CD14-positive monocyte (primary cell): ENCODE measurements at regions not wholly inside any gene's neighbourhood (a gene's known extent, or its start where the extent isn't known, plus 50 kb on each side); places are given as distances from the start of the nearest gene placed in this dataset.

Experiments
- DNase-seq, 3 donors: peaks; one replicate each; pipeline ENCODE4 v3.0.0-alpha.2; 2011 to 2022
- H2AFZ ChIP-seq: 2 replicates; pipeline ENCODE4 v1.6.0; 2012; ENCODE audit warnings: mild to moderate bottlenecking, low read depth, low read length, inconsistent platforms; ENCODE audit not compliant: insufficient read depth, poor library complexity, severe bottlenecking
- H3K27ac ChIP-seq, 2 donors: 1 replicate in 1 of 2; 2 replicates in 1 of 2; pipeline ENCODE4 v1.5.1; 2012 to 2013; ENCODE audit warnings: low read length in 2 of 2, control low read depth in 1 of 2, inconsistent platforms in 1 of 2, low read depth in 1 of 2, mild to moderate bottlenecking in 1 of 2
- H3K27me3 ChIP-seq, 2 donors: one replicate each; pipeline versions ENCODE4 v1.6.0 to v1.6.1; 2011 to 2013; ENCODE audit warnings: low read length in 2 of 2; ENCODE audit not compliant: control insufficient read depth in 2 of 2, insufficient read depth in 2 of 2
- H3K36me3 ChIP-seq, 2 donors: replicated peaks in 1 of 2; 1 replicate in 1 of 2; 2 replicates in 1 of 2; pipeline versions ENCODE4 v1.5.1 to v1.6.1; 2012 to 2013; ENCODE audit warnings: low read length in 2 of 2, control low read depth in 1 of 2, inconsistent platforms in 1 of 2, mild to moderate bottlenecking in 1 of 2; ENCODE audit not compliant: insufficient read depth in 2 of 2, control insufficient read depth in 1 of 2
- H3K4me1 ChIP-seq, 2 donors: 1 replicate in 1 of 2; 2 replicates in 1 of 2; pipeline versions ENCODE4 v1.5.1 to v1.6.1; 2012 to 2013; ENCODE audit warnings: low read length in 2 of 2, control low read depth in 1 of 2, inconsistent platforms in 1 of 2, mild to moderate bottlenecking in 1 of 2, moderate library complexity in 1 of 2; ENCODE audit not compliant: insufficient read depth in 2 of 2, control insufficient read depth in 1 of 2
- H3K4me2 ChIP-seq: replicated peaks from 2 replicates; pipeline ENCODE3; 2012; ENCODE audit warnings: low read length, moderate library complexity, mild to moderate bottlenecking; ENCODE audit not compliant: poor library complexity, severe bottlenecking; ENCODE audit errors: extremely low read depth
- H3K4me3 ChIP-seq, 3 experiments: fragments of 200-600 bp in 1 of 3; sonication (generic) in 1 of 3; replicated peaks in 1 of 3; 1 replicate in 2 of 3; 2 replicates in 1 of 3; pipeline ENCODE4 v1.5.1; 2011 to 2013; ENCODE audit warnings: low read length in 3 of 3, mild to moderate bottlenecking in 3 of 3, control low read depth in 2 of 3, low read depth in 2 of 3, inconsistent platforms in 1 of 3, moderate library complexity in 1 of 3
- H3K79me2 ChIP-seq: 2 replicates; pipeline ENCODE4 v1.6.0; 2012; ENCODE audit warnings: mild to moderate bottlenecking, control low read depth, inconsistent platforms, low read length, moderate library complexity; ENCODE audit not compliant: insufficient read depth
- H3K9ac ChIP-seq: 2 replicates; pipeline ENCODE4 v1.6.0; 2017; ENCODE audit warnings: low read length, mild to moderate bottlenecking; ENCODE audit not compliant: insufficient read depth, poor library complexity, severe bottlenecking
- H3K9me3 ChIP-seq, 2 donors: replicated peaks in 1 of 2; 1 replicate in 1 of 2; 2 replicates in 1 of 2; pipeline versions ENCODE4 v1.5.1 to v1.6.1; 2012 to 2013; ENCODE audit warnings: low read length in 2 of 2, control low read depth in 1 of 2; ENCODE audit not compliant: control insufficient read depth in 1 of 2, insufficient read depth in 1 of 2
- H4K20me1 ChIP-seq: 2 replicates; pipeline ENCODE4 v1.6.0; 2012; ENCODE audit warnings: mild to moderate bottlenecking, low read length, control low read depth, moderate library complexity; ENCODE audit not compliant: insufficient read depth
- H3K27ac Mint-ChIP-seq, 7 donors: one replicate each; pipeline ENCODE4 v1.8.0; 2020; ENCODE audit warnings: mild to moderate bottlenecking in 7 of 7, mixed read lengths in 7 of 7, moderate library complexity in 6 of 7, inconsistent platforms in 2 of 7
- H3K27me3 Mint-ChIP-seq, 3 donors: one replicate each; pipeline ENCODE4 v1.8.0; 2021 to 2022; ENCODE audit warnings: low read depth in 3 of 3, mild to moderate bottlenecking in 3 of 3, mixed read lengths in 3 of 3, moderate library complexity in 3 of 3, inconsistent platforms in 1 of 3
- H3K36me3 Mint-ChIP-seq, 2 donors: one replicate each; pipeline ENCODE4 v1.8.0; 2020; ENCODE audit warnings: mixed read lengths in 2 of 2, inconsistent platforms in 1 of 2, mild to moderate bottlenecking in 1 of 2
- H3K4me1 Mint-ChIP-seq: one replicate; pipeline ENCODE4 v1.8.0; 2020; ENCODE audit warnings: mild to moderate bottlenecking, mixed read lengths
- H3K4me3 Mint-ChIP-seq, 2 donors: one replicate each; pipeline ENCODE4 v1.8.0; 2020; ENCODE audit warnings: mild to moderate bottlenecking in 2 of 2, mixed read lengths in 2 of 2, moderate library complexity in 1 of 2
- H3K9me3 Mint-ChIP-seq, 7 donors: one replicate each; pipeline ENCODE4 v1.8.0; 2020 to 2022; ENCODE audit warnings: mixed read lengths in 7 of 7, mild to moderate bottlenecking in 6 of 7, moderate library complexity in 6 of 7, inconsistent platforms in 2 of 7
- CTCF ChIP-seq: fragments of 200-600 bp; IDR thresholded peaks from one replicate; pipeline ENCODE4 v1.8.0; 2022; ENCODE audit warnings: antibody characterized with exemption, mild to moderate bottlenecking
- WGBS: methylation state at CpG from one replicate; pipeline ENCODE4 v1.1.5; 2013; ENCODE audit warnings: missing lambda C conversion rate; ENCODE audit not compliant: insufficient coverage; 5-methylcytosine and 5-hydroxymethylcytosine counted together
- intact Hi-C, 2 donors: fragments of 100-400 bp; cut with micrococcal nuclease; formaldehyde crosslinking; loops; one replicate each; pipeline versions ENCODE4 v1.15.0 to v1.15.1; 2023

GRCh38 chr3:55198554-55198953, 270.7 kb upstream of the LRTM1 start:
- TF ChIP-seq CTCF: no peak
- Mint-ChIP-seq H3K27ac (no peak overlapping the region), H3K4me3 (no peak overlapping the region), H3K9me3 (peaks cover 0 to 6% (median 1%) of the 10 kb centered on the region in 7 donors), H3K4me1 (no peaks in the 10 kb centered on the region), H3K27me3 (peaks cover 0 to 3% (median 0%) of the 10 kb centered on the region in 3 donors), H3K36me3 (no peaks in the 10 kb centered on the region)
- H4K20me1 ChIP-seq: no peaks in the 10 kb centered on the region
- WGBS: 89% methylated on average over 2 of the region's 4 CpGs
- no peak for DNase-seq
- H3K4me3 ChIP-seq: no peak overlapping the region
- H3K9ac ChIP-seq: no peak overlapping the region
- no peaks in the 10 kb centered on the region for H3K4me1 ChIP-seq
- intact Hi-C loops: no loop called here
- H3K4me2 ChIP-seq: no peak overlapping the region
- H3K79me2 ChIP-seq: no peaks in the 10 kb centered on the region
- H3K27ac ChIP-seq: no peak overlapping the region
- H3K27me3 ChIP-seq: no peaks in the 10 kb centered on the region
- H3K9me3 ChIP-seq: no peaks in the 10 kb centered on the region
- H2AFZ ChIP-seq: no peak overlapping the region
- no peaks in the 10 kb centered on the region for H3K36me3 ChIP-seq

GRCh38 chr3:55197021-55197420, 269.2 kb upstream of the LRTM1 start:
- H3K4me2 ChIP-seq: no peak overlapping the region
- WGBS: 95% methylated on average over 2 of the region's 2 CpGs
- H3K4me3 Mint-ChIP-seq: no peak overlapping the region
- no peak overlapping the region for H3K9ac ChIP-seq
- no peak overlapping the region for H3K4me3 ChIP-seq
- no peaks in the 10 kb centered on the region for H3K9me3 ChIP-seq
- no peak for TF ChIP-seq CTCF
- DNase-seq: no peak
- no peaks in the 10 kb centered on the region for H4K20me1 ChIP-seq
- H2AFZ ChIP-seq: no peak overlapping the region
- H3K36me3 Mint-ChIP-seq: no peaks in the 10 kb centered on the region
- H3K4me1 Mint-ChIP-seq: no peaks in the 10 kb centered on the region
- peaks cover 0 to 10% (median 1%) of the 10 kb centered on the region in 7 donors for H3K9me3 Mint-ChIP-seq
- peaks cover 0 to 2% (median 1%) of the 10 kb centered on the region in 3 donors for H3K27me3 Mint-ChIP-seq
- no peaks in the 10 kb centered on the region for H3K27me3 ChIP-seq
- H3K79me2 ChIP-seq: no peaks in the 10 kb centered on the region
- H3K27ac Mint-ChIP-seq: no peak overlapping the region
- no peak overlapping the region for H3K27ac ChIP-seq
- no peaks in the 10 kb centered on the region for H3K36me3 ChIP-seq
- no peaks in the 10 kb centered on the region for H3K4me1 ChIP-seq
- intact Hi-C loops: no loop called here
